ENCODE measurements at regions not wholly inside any gene's neighbourhood (a gene's known extent, or its start where the extent isn't known, plus 50 kb on each side); places are given as distances from the start of the nearest gene placed in this dataset.

DNA sequence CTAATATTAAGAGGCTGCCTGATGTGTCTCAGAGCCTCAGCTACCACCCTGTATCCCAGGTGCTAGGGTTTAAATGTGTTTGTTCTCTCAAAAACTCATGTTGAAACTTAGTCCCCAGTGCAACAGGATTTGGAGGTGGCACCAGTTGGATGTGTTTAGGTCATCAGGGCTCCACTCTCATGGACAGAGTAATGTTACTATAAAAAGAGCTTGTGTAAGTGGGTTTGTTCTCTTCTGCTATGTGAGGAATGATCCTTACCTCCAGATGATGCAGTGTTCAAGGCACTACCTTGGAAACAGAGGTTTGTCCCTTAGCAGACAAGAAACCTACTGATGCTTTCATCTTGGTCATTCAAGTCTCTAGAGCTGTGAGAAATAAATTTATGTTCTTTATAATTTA is 164.9 kb upstream of the EPHA7 start:
- Histone ChIP-seq H3K27me3 (ENCODE audit: control insufficient read depth, insufficient read depth, low read length) (no peaks in the 10 kb centered on the region), H3K4me1 (ENCODE audit: control insufficient read depth, insufficient read depth, low read length) (no peaks in the 10 kb centered on the region), H3K4me3 (ENCODE audit: low read length) (no peak overlapping the region), H3K36me3 (ENCODE audit: control insufficient read depth, insufficient read depth, low read length) (no peaks in the 10 kb centered on the region), H3K9ac (ENCODE audit: low read length) (no peak overlapping the region), H3K27ac (ENCODE audit: low read depth, low read length) (no peak overlapping the region)

DNA sequence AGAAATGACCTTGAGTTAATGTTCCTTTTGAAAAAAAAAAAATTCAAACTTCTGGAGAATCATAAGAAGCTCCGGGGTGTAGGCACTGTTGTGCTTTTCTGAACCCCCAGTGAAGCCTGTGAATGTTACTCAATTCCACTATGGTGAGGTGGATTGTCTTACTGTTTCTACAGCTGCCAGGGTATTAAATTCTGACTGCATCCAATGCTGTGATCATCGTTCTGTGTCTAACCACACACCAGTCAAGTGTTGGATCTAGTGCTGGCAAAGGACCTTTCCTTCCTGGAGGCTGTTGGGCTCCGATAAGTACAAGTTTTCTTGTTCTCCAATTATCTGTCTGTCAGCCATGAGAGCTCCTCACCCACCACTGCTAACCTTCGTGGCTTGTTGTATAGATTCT is 162.0 kb upstream of the EPHA7 start:
- no peak overlapping the region for H3K27ac ChIP-seq (ENCODE audit: low read depth, low read length)
- no peak overlapping the region for H3K9ac ChIP-seq (ENCODE audit: low read length)
- no peaks in the 10 kb centered on the region for H3K36me3 ChIP-seq (ENCODE audit: control insufficient read depth, insufficient read depth, low read length)
- no peak overlapping the region for H3K4me3 ChIP-seq (ENCODE audit: low read length)
- no peaks in the 10 kb centered on the region for H3K27me3 ChIP-seq (ENCODE audit: control insufficient read depth, insufficient read depth, low read length)
- no peaks in the 10 kb centered on the region for H3K4me1 ChIP-seq (ENCODE audit: control insufficient read depth, insufficient read depth, low read length)

DNA sequence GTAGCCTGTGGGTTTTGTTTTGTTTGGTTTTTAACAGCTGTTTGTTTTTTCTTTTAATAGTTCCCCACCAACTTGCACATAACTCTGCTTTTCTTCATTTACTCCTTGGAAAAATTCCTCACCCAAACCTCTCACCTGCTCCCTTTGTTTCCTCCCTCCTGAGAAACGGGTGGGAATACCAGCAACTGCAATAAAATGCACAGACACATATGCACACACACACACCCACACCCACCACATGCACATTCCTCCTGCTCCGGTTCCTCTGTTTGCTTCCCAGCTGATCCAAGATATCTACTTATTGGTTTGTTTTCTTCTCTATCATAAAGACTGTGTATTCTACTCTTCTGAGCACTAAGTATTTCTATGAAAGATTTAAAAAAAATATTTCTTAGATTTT is 161.1 kb upstream of the EPHA7 start:
- Histone ChIP-seq H3K27ac (ENCODE audit: low read depth, low read length) (no peak overlapping the region), H3K36me3 (ENCODE audit: control insufficient read depth, insufficient read depth, low read length) (no peaks in the 10 kb centered on the region), H3K9ac (ENCODE audit: low read length) (no peak overlapping the region), H3K27me3 (ENCODE audit: control insufficient read depth, insufficient read depth, low read length) (no peaks in the 10 kb centered on the region), H3K4me3 (ENCODE audit: low read length) (no peak overlapping the region), H3K4me1 (ENCODE audit: control insufficient read depth, insufficient read depth, low read length) (peaks cover 9% of the 10 kb centered on the region)

DNA sequence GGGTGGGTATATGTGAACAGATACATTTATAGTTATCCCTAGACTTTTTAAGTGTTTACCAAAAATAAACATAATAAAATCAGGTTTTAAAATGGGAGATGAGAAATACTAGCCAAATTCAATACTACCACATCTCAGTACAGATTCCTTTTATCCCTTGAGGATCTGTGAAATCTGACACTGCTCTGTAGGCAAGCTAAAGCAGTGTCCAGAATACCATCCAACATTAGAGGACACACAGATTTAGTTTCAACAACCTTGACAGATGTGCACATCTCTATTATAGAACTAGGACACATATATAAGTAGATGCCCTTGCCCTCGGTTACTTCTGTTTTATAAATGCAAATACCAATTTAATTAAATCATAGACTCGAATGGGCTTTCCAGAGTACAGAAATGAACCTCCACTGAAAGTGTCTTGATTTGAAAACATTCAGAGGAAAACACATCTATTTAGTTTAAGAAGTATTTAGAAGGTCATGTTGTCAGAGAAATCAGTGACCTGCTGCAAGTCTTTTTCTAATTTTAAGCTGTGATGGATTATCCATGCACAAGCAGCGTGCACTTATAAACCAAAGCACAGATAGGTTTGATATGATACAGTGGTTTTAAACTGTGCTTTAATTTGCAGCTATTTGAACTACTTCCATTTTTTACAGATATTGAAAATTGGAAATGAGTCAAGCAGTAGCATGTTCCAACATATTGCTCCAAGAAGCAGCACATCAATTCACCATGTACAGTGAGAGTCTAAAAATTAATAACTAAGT is 156.3 kb upstream of the EPHA7 start:
- Histone ChIP-seq H3K36me3 (ENCODE audit: control insufficient read depth, insufficient read depth, low read length) (no peaks in the 10 kb centered on the region), H3K9ac (ENCODE audit: low read length) (no peak overlapping the region), H3K27ac (ENCODE audit: low read depth, low read length) (no peak overlapping the region), H3K27me3 (ENCODE audit: control insufficient read depth, insufficient read depth, low read length) (no peaks in the 10 kb centered on the region), H3K4me3 (ENCODE audit: low read length) (no peak overlapping the region), H3K4me1 (ENCODE audit: control insufficient read depth, insufficient read depth, low read length) (peaks cover 21% of the 10 kb centered on the region)

DNA sequence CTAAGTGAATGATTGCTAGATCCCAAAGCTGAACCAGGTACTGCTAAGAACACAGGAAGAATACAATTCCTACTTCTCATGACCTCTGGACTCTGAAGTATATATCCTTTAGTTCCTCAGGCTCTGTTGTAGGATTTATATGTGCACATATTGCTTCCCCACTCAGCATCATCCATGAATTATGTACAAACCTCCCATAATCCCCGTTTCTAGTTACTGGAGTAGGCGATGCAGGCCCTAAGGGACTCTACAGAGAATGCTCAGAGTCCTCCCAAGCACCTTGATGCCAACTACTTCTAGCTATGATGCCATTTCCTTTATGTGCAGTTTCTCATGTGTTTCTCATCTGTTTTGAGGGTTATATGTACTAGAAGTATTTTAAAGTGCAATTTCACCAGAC is 154.9 kb upstream of the EPHA7 start:
- Histone ChIP-seq H3K4me3 (ENCODE audit: low read length) (no peak overlapping the region), H3K4me1 (ENCODE audit: control insufficient read depth, insufficient read depth, low read length) (peaks cover 25% of the 10 kb centered on the region)

DNA sequence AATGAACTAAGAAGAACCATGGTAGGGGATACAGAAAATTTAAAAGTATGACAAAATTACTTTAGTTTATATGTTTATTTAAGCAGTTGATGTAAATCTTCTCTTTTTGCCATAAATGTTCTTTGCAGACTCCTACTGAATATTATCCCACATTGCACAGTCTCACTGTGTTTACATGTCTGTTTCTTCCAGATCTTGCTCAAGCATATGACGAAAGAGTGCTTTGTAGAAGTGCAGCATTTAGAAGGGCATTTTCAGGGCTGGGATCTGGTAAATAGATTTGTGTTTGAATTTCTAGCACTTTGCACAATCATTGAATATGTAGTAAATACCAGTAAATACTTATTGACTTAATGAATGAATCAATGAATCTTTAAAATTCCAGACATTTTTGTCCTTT is 152.0 kb upstream of the EPHA7 start:
- peaks cover 39% of the 10 kb centered on the region for H3K4me1 ChIP-seq (ENCODE audit: control insufficient read depth, insufficient read depth, low read length)
- H3K27ac ChIP-seq (ENCODE audit: low read depth, low read length) = no peak overlapping the region
- no peak overlapping the region for H3K4me3 ChIP-seq (ENCODE audit: low read length)

More for the DNA sequence above, 154.9 kb upstream of the EPHA7 start:
- H3K36me3 ChIP-seq (ENCODE audit: control insufficient read depth, insufficient read depth, low read length) = no peaks in the 10 kb centered on the region
- H3K9ac ChIP-seq (ENCODE audit: low read length) = no peak overlapping the region
- H3K27ac ChIP-seq (ENCODE audit: low read depth, low read length) = peak overlapping the region; percentile 7
- H3K27me3 ChIP-seq (ENCODE audit: control insufficient read depth, insufficient read depth, low read length) = no peaks in the 10 kb centered on the region

DNA sequence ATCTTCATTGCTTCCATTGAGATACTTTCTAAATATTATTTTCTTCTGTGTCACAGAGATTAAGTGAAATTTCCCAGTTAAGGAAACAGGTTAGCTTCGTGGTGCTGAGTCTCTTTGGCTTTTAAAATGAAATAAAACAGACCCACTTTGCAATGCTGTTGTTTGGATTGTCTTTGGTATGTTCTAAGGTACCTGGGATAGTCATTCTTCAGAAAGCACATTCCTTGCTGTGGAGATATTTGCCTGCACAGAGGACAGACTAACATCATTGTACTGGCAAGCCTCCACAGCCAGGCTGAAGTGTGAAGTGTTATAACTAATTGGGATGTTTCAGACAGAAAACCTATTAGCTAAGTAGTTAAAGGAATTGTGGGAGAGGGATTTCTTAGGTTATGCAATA is 148.8 kb upstream of the EPHA7 start:
- Histone ChIP-seq H3K4me1 (ENCODE audit: control insufficient read depth, insufficient read depth, low read length) (peaks cover 30% of the 10 kb centered on the region), H3K9ac (ENCODE audit: low read length) (no peak overlapping the region), H3K27me3 (ENCODE audit: control insufficient read depth, insufficient read depth, low read length) (no peaks in the 10 kb centered on the region), H3K36me3 (ENCODE audit: control insufficient read depth, insufficient read depth, low read length) (no peaks in the 10 kb centered on the region), H3K4me3 (ENCODE audit: low read length) (no peak overlapping the region), H3K27ac (ENCODE audit: low read depth, low read length) (peak overlapping the region; percentile 64)

More for the DNA sequence above, 152.0 kb upstream of the EPHA7 start:
- Histone ChIP-seq H3K27me3 (ENCODE audit: control insufficient read depth, insufficient read depth, low read length) (no peaks in the 10 kb centered on the region), H3K36me3 (ENCODE audit: control insufficient read depth, insufficient read depth, low read length) (no peaks in the 10 kb centered on the region), H3K9ac (ENCODE audit: low read length) (no peak overlapping the region)

DNA sequence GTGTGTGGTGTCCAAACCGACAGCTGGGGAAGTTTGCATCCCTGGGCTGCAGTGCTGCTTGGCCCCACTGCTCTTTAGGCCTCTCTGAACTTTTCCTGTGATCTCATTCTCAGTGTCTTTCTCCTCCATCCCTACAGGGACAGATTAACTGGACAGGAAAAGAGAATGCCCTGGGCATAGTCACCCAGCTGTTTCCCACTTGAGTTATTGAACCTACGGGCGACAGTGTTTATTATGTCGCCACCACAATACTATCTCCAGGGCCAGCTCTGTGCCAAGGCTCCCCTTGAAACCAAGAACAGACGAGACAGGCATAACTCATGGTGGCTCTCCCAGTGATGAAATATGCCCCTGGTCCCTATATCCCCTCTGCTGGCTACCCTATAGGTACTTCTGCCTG is 147.8 kb upstream of the EPHA7 start:
- Histone ChIP-seq H3K4me1 (ENCODE audit: control insufficient read depth, insufficient read depth, low read length) (peaks cover 26% of the 10 kb centered on the region), H3K4me3 (ENCODE audit: low read length) (peak overlapping the region; percentile 8), H3K27me3 (ENCODE audit: control insufficient read depth, insufficient read depth, low read length) (no peaks in the 10 kb centered on the region), H3K36me3 (ENCODE audit: control insufficient read depth, insufficient read depth, low read length) (no peaks in the 10 kb centered on the region), H3K9ac (ENCODE audit: low read length) (no peak overlapping the region), H3K27ac (ENCODE audit: low read depth, low read length) (peak overlapping the region; percentile 89)

DNA sequence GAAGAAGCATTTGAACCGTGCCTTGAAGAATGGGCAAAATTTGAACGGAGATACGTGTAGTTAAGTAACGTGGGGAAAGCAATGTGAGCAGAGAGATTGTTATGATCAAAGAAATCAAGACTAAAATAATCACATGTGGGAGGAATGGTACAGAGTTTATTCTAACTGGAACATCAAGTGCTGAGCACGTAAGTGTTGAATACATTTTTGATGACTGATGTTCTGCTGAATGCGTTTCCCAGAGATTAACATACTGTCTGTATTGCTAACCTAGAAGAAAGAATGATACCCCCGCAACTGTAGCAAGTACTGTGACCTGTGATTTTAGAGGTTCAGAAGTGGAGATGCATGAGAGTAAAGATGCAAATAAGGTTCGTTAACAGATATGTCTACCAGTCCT is 146.9 kb upstream of the EPHA7 start:
- no peaks in the 10 kb centered on the region for H3K36me3 ChIP-seq (ENCODE audit: control insufficient read depth, insufficient read depth, low read length)
- H3K27me3 ChIP-seq (ENCODE audit: control insufficient read depth, insufficient read depth, low read length) = no peaks in the 10 kb centered on the region
- peaks cover 23% of the 10 kb centered on the region for H3K4me1 ChIP-seq (ENCODE audit: control insufficient read depth, insufficient read depth, low read length)
- peak overlapping the region; percentile 89 for H3K27ac ChIP-seq (ENCODE audit: low read depth, low read length)
- H3K4me3 ChIP-seq (ENCODE audit: low read length) = no peak overlapping the region
- no peak overlapping the region for H3K9ac ChIP-seq (ENCODE audit: low read length)

DNA sequence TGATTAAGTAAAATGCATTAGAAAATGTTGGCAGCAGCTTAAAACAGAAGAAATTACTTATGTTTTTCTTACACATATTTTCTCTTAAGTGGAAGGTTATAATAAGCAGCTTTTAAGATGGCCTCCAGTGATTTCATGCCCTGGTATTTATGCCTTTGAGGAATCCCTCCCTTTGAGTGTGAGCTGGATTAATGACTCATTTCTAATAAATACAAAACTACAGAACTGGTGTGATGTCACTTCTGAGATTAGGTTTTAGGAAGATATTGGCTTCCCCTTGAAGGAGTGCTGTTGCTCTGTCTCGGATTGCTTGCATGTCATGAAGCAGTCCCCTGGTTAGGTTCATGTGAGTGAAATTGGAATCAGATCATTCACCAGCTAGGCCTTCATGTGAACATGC is 143.2 kb upstream of the EPHA7 start:
- no peak overlapping the region for H3K4me3 ChIP-seq (ENCODE audit: low read length)
- no peaks in the 10 kb centered on the region for H3K36me3 ChIP-seq (ENCODE audit: control insufficient read depth, insufficient read depth, low read length)
- H3K4me1 ChIP-seq (ENCODE audit: control insufficient read depth, insufficient read depth, low read length) = peaks cover 20% of the 10 kb centered on the region
- H3K27me3 ChIP-seq (ENCODE audit: control insufficient read depth, insufficient read depth, low read length) = no peaks in the 10 kb centered on the region
- no peak overlapping the region for H3K9ac ChIP-seq (ENCODE audit: low read length)
- H3K27ac ChIP-seq (ENCODE audit: low read depth, low read length) = peak overlapping the region; percentile 48

DNA sequence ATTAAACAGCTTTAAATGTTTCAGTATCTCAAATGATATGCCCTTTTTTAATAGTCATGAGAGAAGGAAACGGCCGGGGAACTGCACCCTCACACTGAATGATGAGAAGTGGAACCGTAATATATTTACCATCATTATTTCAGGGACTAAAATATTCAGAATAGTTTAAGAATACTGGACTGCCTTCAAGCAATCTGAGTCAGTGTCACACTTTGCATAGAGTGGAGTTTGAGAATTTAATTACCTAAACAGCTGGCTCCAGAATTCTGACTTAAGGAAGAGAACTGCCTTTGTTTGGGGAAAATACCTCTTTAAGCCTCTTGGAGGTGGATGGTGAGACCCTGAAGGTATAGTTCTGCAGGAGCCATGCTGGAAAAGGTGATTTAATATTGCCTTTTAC is 135.9 kb upstream of the EPHA7 start:
- Histone ChIP-seq H3K27me3 (ENCODE audit: control insufficient read depth, insufficient read depth, low read length) (no peaks in the 10 kb centered on the region), H3K4me3 (ENCODE audit: low read length) (no peak overlapping the region), H3K4me1 (ENCODE audit: control insufficient read depth, insufficient read depth, low read length) (peaks cover 3% of the 10 kb centered on the region), H3K36me3 (ENCODE audit: control insufficient read depth, insufficient read depth, low read length) (no peaks in the 10 kb centered on the region), H3K27ac (ENCODE audit: low read depth, low read length) (no peak overlapping the region), H3K9ac (ENCODE audit: low read length) (no peak overlapping the region)

DNA sequence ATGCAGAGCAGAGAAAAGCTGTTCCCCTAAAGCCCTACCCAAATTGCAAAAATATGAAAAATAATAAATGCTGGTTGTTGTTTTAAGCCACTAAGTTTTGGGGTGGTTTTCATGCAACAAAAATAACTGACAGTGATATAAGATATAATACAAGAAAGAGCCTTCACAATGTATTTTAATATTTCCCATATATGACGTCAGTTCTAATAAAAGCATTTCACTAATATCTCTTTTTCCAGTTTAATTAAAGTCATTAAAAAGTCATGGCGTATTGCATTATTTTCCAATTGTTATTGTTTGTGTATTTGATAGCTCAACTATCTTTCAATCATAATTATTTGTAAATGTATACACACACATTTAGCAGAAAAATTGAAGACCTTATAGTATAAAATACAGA is 134.7 kb upstream of the EPHA7 start:
- Histone ChIP-seq H3K4me3 (ENCODE audit: low read length) (no peak overlapping the region), H3K27me3 (ENCODE audit: control insufficient read depth, insufficient read depth, low read length) (no peaks in the 10 kb centered on the region), H3K27ac (ENCODE audit: low read depth, low read length) (no peak overlapping the region)

DNA sequence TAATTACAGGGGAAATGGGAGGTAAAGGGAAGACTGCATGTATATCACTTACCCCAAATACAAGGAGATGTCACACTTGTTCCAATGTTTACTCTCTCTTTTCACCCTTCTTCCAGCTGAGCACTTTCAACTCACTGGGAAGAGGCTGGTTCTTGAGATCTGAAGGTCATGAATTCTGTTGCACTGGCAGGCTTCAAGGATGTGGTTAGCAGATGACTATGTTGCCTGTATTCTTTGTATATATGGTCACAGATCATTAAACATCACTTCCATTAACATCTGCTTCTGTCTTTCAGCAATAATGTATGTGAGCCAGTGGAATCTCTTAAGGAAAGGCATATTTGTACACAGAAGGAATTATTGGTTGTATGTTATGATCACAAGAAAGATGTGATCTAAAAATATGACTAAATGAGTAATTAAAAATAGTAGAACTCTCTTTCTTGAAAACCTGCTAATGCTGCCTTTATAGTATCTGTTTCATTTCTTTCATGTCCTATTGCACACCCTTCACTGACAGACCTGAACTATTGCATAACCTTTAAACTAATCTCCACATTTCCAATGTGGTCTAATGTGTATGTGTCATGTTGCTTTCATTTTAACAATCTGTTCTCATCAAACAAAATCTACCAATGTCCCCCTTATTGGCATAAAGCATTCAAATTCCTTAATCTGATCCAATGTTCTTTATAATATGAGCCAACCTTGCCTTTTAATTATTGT is 131.4 kb upstream of the EPHA7 start:
- H3K36me3 ChIP-seq (ENCODE audit: control insufficient read depth, insufficient read depth, low read length) = no peaks in the 10 kb centered on the region
- no peak overlapping the region for H3K4me3 ChIP-seq (ENCODE audit: low read length)
- no peaks in the 10 kb centered on the region for H3K27me3 ChIP-seq (ENCODE audit: control insufficient read depth, insufficient read depth, low read length)
- no peaks in the 10 kb centered on the region for H3K4me1 ChIP-seq (ENCODE audit: control insufficient read depth, insufficient read depth, low read length)
- H3K27ac ChIP-seq (ENCODE audit: low read depth, low read length) = no peak overlapping the region
- H3K9ac ChIP-seq (ENCODE audit: low read length) = no peak overlapping the region

More for the DNA sequence above, 134.7 kb upstream of the EPHA7 start:
- H3K4me1 ChIP-seq (ENCODE audit: control insufficient read depth, insufficient read depth, low read length) = no peaks in the 10 kb centered on the region
- no peak overlapping the region for H3K9ac ChIP-seq (ENCODE audit: low read length)
- no peaks in the 10 kb centered on the region for H3K36me3 ChIP-seq (ENCODE audit: control insufficient read depth, insufficient read depth, low read length)
